ENCODE measurements at regions not wholly inside any gene's neighbourhood (a gene's known extent, or its start where the extent isn't known, plus 50 kb on each side); places are given as distances from the start of the nearest gene placed in this dataset.

- TF ChIP-seq CTCF (conservative IDR thresholded peaks at IDR 0.05) (no peak), EZH2 (IDR thresholded peaks at IDR 0.05; ENCODE audit: low read depth) (no peak)
Observed at GRCh38 chr6:23011615-23012014, 442.2 kb downstream of the HDGFL1 start.
